ENCODE measurements at regions not wholly inside any gene's neighbourhood (a gene's known extent, or its start where the extent isn't known, plus 50 kb on each side); places are given as distances from the start of the nearest gene placed in this dataset.

DNA sequence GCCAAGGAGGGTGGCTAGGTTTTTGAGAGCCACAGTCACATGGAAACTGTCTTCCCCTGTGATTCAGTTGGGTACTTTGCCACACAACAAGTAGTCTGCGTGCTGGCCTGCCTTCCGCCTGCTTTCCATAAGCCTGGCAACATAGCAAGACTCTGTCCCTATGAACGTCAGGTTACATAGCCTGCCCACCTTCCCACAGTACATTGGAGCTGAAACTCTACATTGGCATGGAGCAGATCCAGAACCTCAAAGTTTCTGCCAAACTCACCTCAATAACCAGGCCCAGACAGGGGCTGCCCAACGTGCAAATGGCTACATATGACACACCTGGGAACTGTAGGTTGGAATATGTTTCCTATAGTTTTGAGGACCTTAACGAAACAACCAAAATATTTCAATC, 140.6 kb upstream of the PRICKLE2 start:
- no peak for TF ChIP-seq YY1 (IDR thresholded peaks at IDR 0.05; ENCODE audit: low read depth)
- no peak for TF ChIP-seq CEBPB (IDR thresholded peaks at IDR 0.05)
- no peak for TF ChIP-seq TCF12 (IDR thresholded peaks at IDR 0.05; ENCODE audit: low read depth)
- no peak for TF ChIP-seq EGR1 (IDR thresholded peaks at IDR 0.05)
- no peak for TF ChIP-seq ZBTB7A (IDR thresholded peaks at IDR 0.05; ENCODE audit: low read depth)
- no peak for TF ChIP-seq USF1 (IDR thresholded peaks at IDR 0.05)
- TF ChIP-seq RAD21 (IDR thresholded peaks at IDR 0.05; ENCODE audit: low read depth), result no peak
- TF ChIP-seq NFIC (IDR thresholded peaks at IDR 0.05), result no peak
- TF ChIP-seq TEAD4 (IDR thresholded peaks at IDR 0.05), result no peak
- no peak for TF ChIP-seq REST (IDR thresholded peaks at IDR 0.05; ENCODE audit: low read depth)
- TF ChIP-seq, protein P1, sequence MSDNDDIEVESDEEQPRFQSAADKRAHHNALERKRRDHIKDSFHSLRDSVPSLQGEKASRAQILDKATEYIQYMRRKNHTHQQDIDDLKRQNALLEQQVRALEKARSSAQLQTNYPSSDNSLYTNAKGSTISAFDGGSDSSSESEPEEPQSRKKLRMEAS (IDR thresholded peaks at IDR 0.05), result no peak

GRCh38 chr3:64363842-64364241, 138.6 kb upstream of the PRICKLE2 start:
- TF ChIP-seq TCF12 (IDR thresholded peaks at IDR 0.05; ENCODE audit: low read depth), result no peak
- no peak for TF ChIP-seq EGR1 (IDR thresholded peaks at IDR 0.05)
- TF ChIP-seq REST (IDR thresholded peaks at IDR 0.05; ENCODE audit: low read depth), result no peak
- no peak for TF ChIP-seq USF1 (IDR thresholded peaks at IDR 0.05)
- no peak for TF ChIP-seq EP300 (IDR thresholded peaks at IDR 0.05; ENCODE audit: borderline replicate concordance)
- TF ChIP-seq TAF1 (IDR thresholded peaks at IDR 0.05; ENCODE audit: low read depth), result no peak

GRCh38 chr3:64361962-64362735, 136.9 kb upstream of the PRICKLE2 start:
- TF ChIP-seq ZBTB7A (IDR thresholded peaks at IDR 0.05; ENCODE audit: low read depth), result no peak
- TF ChIP-seq CEBPB (IDR thresholded peaks at IDR 0.05), result no peak
- TF ChIP-seq, protein P1 (IDR thresholded peaks at IDR 0.05), result no peak
- no peak for TF ChIP-seq EP300 (IDR thresholded peaks at IDR 0.05; ENCODE audit: borderline replicate concordance)
- TF ChIP-seq TCF12 (IDR thresholded peaks at IDR 0.05; ENCODE audit: low read depth), result no peak
- TF ChIP-seq REST (IDR thresholded peaks at IDR 0.05; ENCODE audit: low read depth), result no peak
- no peak for TF ChIP-seq TEAD4 (IDR thresholded peaks at IDR 0.05)
- no peak for TF ChIP-seq YY1 (IDR thresholded peaks at IDR 0.05; ENCODE audit: low read depth)
- no peak for TF ChIP-seq EGR1 (IDR thresholded peaks at IDR 0.05)
- TF ChIP-seq NFIC (IDR thresholded peaks at IDR 0.05), result no peak
- no peak for TF ChIP-seq CREB1 (IDR thresholded peaks at IDR 0.05; ENCODE audit: low read depth)
- TF ChIP-seq TAF1 (IDR thresholded peaks at IDR 0.05; ENCODE audit: low read depth), result no peak
- TF ChIP-seq USF1 (IDR thresholded peaks at IDR 0.05), result no peak
- no peak for TF ChIP-seq RAD21 (IDR thresholded peaks at IDR 0.05; ENCODE audit: low read depth)
- TF ChIP-seq FOXM1 (IDR thresholded peaks at IDR 0.05; ENCODE audit: borderline replicate concordance, low read depth), result no peak

- no peak for TF ChIP-seq EGR1 (IDR thresholded peaks at IDR 0.05)
- TF ChIP-seq CREB1 (IDR thresholded peaks at IDR 0.05; ENCODE audit: low read depth), result no peak
- no peak for TF ChIP-seq CEBPB (IDR thresholded peaks at IDR 0.05)
- TF ChIP-seq NFIC (IDR thresholded peaks at IDR 0.05), result no peak
- no peak for TF ChIP-seq RAD21 (IDR thresholded peaks at IDR 0.05; ENCODE audit: low read depth)
- no peak for TF ChIP-seq REST (IDR thresholded peaks at IDR 0.05; ENCODE audit: low read depth)
- TF ChIP-seq USF1 (IDR thresholded peaks at IDR 0.05), result no peak
- TF ChIP-seq EP300 (IDR thresholded peaks at IDR 0.05; ENCODE audit: borderline replicate concordance), result no peak
- TF ChIP-seq TCF12 (IDR thresholded peaks at IDR 0.05; ENCODE audit: low read depth), result no peak
- TF ChIP-seq YY1 (IDR thresholded peaks at IDR 0.05; ENCODE audit: low read depth), result no peak
- TF ChIP-seq, protein P1 (IDR thresholded peaks at IDR 0.05), result no peak
- TF ChIP-seq FOXM1 (IDR thresholded peaks at IDR 0.05; ENCODE audit: borderline replicate concordance, low read depth), result no peak
- TF ChIP-seq TAF1 (IDR thresholded peaks at IDR 0.05; ENCODE audit: low read depth), result no peak
- no peak for TF ChIP-seq TEAD4 (IDR thresholded peaks at IDR 0.05)
- no peak for TF ChIP-seq ZBTB7A (IDR thresholded peaks at IDR 0.05; ENCODE audit: low read depth)
Measured at GRCh38 chr3:64360280-64360679, 135.0 kb upstream of the PRICKLE2 start.

Measured in Ishikawa (cell line).